GM12878 (cell line): ENCODE measurements at regions not wholly inside any gene's neighbourhood (a gene's known extent, or its start where the extent isn't known, plus 50 kb on each side); places are given as distances from the start of the nearest gene placed in this dataset.

Experiments
- ATAC-seq: fragments of 200-7000 bp; cut with Tn5 transposase; 3 replicates; pipeline ENCODE4 v1.9.1; 2020; ENCODE audit warnings: mild to moderate bottlenecking, moderate library complexity
- BruUV-seq: library from RNA; stranded (reverse); fragments of 400-500 nt; replicated peaks from 2 replicates; lab custom pipeline; 2021; lab: Mats Ljungman, UMichigan
- CTCF ChIA-PET: fragments of 300-600 bp; sonication (Branson Sonifier 250); formaldehyde crosslinking; extraction: SDS; loops from one replicate; lab custom pipeline; 2021; ENCODE audit warnings: inconsistent platforms; lab: Yijun Ruan, JAX
- POLR2A ChIA-PET: fragments of 350-600 bp; formaldehyde crosslinking; extraction: SDS; loops from one replicate; lab custom pipeline; 2021; ENCODE audit warnings: inconsistent platforms; lab: Charles Lee
- RAD21 ChIA-PET: fragments of 300-600 bp; sonication (Branson Sonifier 250); formaldehyde crosslinking; loops from one replicate; lab custom pipeline; 2023; ENCODE audit warnings: antibody characterized with exemption; ENCODE audit not compliant: unreplicated experiment; lab: Charles Lee
- SMC1A ChIA-PET: fragments of 300-600 bp; sonication (Branson Sonifier 250); formaldehyde crosslinking; loops from one replicate; lab custom pipeline; 2023; ENCODE audit not compliant: unreplicated experiment, uncharacterized antibody; lab: Charles Lee
- DNase-seq: peaks from one replicate; pipeline ENCODE4 v3.0.0-alpha.2; 2011; ENCODE audit warnings: low read depth, low spot score
- FAIRE-seq: peaks from 3 replicates; lab custom pipeline; 2011; peaks lifted over from hg19 to GRCh38; lab: Jason Lieb, UNC
- H2AFZ ChIP-seq: 2 replicates; pipeline ENCODE4 v1.6.0; 2011; ENCODE audit warnings: low read depth, low read length, control low read depth; ENCODE audit not compliant: control insufficient read depth
- H3K27ac ChIP-seq: 2 replicates; pipeline ENCODE4 v1.5.1; 2011; ENCODE audit warnings: control low read depth; ENCODE audit not compliant: control insufficient read depth, insufficient read depth
- H3K27me3 ChIP-seq, 2 experiments: replicated peaks in 1 of 2; 2 replicates each; pipeline versions ENCODE4 v1.6.0 to v1.6.1; 2011; ENCODE audit warnings: low read length in 1 of 2; ENCODE audit not compliant: control insufficient read depth in 2 of 2, insufficient read depth in 2 of 2
- H3K36me3 ChIP-seq, 2 experiments: 2 replicates each; pipeline ENCODE4 v1.5.1; 2011; ENCODE audit warnings: low read length in 1 of 2; ENCODE audit not compliant: control insufficient read depth in 2 of 2, insufficient read depth in 2 of 2
- H3K4me1 ChIP-seq: 2 replicates; pipeline ENCODE4 v1.6.1; 2011; ENCODE audit warnings: mild to moderate bottlenecking, low read length, moderate library complexity, mixed read lengths; ENCODE audit not compliant: control insufficient read depth, insufficient read depth
- H3K4me2 ChIP-seq: 2 replicates; pipeline ENCODE4 v1.6.0; 2011; ENCODE audit warnings: control low read depth; ENCODE audit not compliant: control insufficient read depth, insufficient read depth
- H3K4me3 ChIP-seq: fragments of 200-600 bp; sonication (generic); 2 replicates; pipeline ENCODE4 v1.5.1; 2016
- H3K79me2 ChIP-seq: 2 replicates; pipeline ENCODE4 v1.6.0; 2011; ENCODE audit warnings: low read length; ENCODE audit not compliant: control insufficient read depth, insufficient read depth
- H3K9ac ChIP-seq: 2 replicates; pipeline ENCODE4 v1.8.0; 2011; ENCODE audit warnings: low read length, control low read depth, mixed read lengths; ENCODE audit not compliant: control insufficient read depth, insufficient read depth
- H3K9me3 ChIP-seq: replicated peaks from 3 replicates; pipeline ENCODE4 v1.5.1; 2011; ENCODE audit warnings: mild to moderate bottlenecking, low read length; ENCODE audit not compliant: control insufficient read depth, insufficient read depth
- H4K20me1 ChIP-seq: 2 replicates; pipeline ENCODE4 v1.6.0; 2011; ENCODE audit not compliant: control insufficient read depth, insufficient read depth
- ATF2 ChIP-seq: IDR thresholded peaks from 2 replicates; pipeline ENCODE4 v1.6.1; 2012; ENCODE audit warnings: low read length, inconsistent platforms
- CEBPB ChIP-seq, 2 experiments: fragments of 150-350 bp in 1 of 2; IDR thresholded peaks; 2 replicates each; pipeline ENCODE4 v1.6.1; 2012 to 2014; ENCODE audit warnings: low read depth in 2 of 2, low read length in 2 of 2, borderline replicate concordance in 1 of 2, inconsistent platforms in 1 of 2
- IRF3 ChIP-seq: fragments of 450-650 bp; IDR thresholded peaks from 2 replicates; pipeline ENCODE4 v1.6.1; 2014; ENCODE audit warnings: mild to moderate bottlenecking
- IRF5 ChIP-seq: fragments of 450-650 bp; IDR thresholded peaks from 2 replicates; pipeline ENCODE4 v1.6.1; 2017; ENCODE audit warnings: borderline replicate concordance
- KLF5 ChIP-seq: fragments of 450-650 bp; IDR thresholded peaks from 2 replicates; pipeline ENCODE4 v1.6.1; 2014; ENCODE audit warnings: mild to moderate bottlenecking; ENCODE audit not compliant: partially characterized antibody
- MTA2 ChIP-seq: fragments of 450-650 bp; IDR thresholded peaks from 2 replicates; pipeline ENCODE4 v1.6.1; 2016; ENCODE audit warnings: low read depth, mild to moderate bottlenecking, moderate library complexity
- NR2F1 ChIP-seq: fragments of 450-650 bp; conservative IDR thresholded peaks from 2 replicates; pipeline ENCODE4 v1.6.1; 2017; ENCODE audit warnings: mild to moderate bottlenecking
- PKNOX1 ChIP-seq: fragments of 450-650 bp; IDR thresholded peaks from 2 replicates; pipeline ENCODE4 v1.6.1; 2016; ENCODE audit warnings: mild to moderate bottlenecking
- REST ChIP-seq: IDR thresholded peaks from 2 replicates; pipeline ENCODE4 v1.6.1; 2012; ENCODE audit warnings: mild to moderate bottlenecking, low read depth, low read length
- SP1 ChIP-seq: IDR thresholded peaks from one replicate; pipeline ENCODE4 v1.6.1; 2011; ENCODE audit warnings: low read depth, low read length
- SREBF1 ChIP-seq: IDR thresholded peaks from 2 replicates; pipeline ENCODE4 v1.6.1; 2012; ENCODE audit warnings: mild to moderate bottlenecking, low read length
- TCF12 ChIP-seq: IDR thresholded peaks from 2 replicates; pipeline ENCODE4 v1.6.1; 2011; ENCODE audit warnings: low read depth, mild to moderate bottlenecking, low read length
- USF1 ChIP-seq: IDR thresholded peaks from 2 replicates; pipeline ENCODE4 v1.6.1; 2011; ENCODE audit warnings: borderline replicate concordance, low read depth, mild to moderate bottlenecking, moderate library complexity, mixed read lengths, low read length; ENCODE audit not compliant: insufficient read depth; ENCODE audit errors: extremely low read length
- ZBED1 ChIP-seq: IDR thresholded peaks from 2 replicates; pipeline ENCODE4 v1.6.1; 2016; ENCODE audit warnings: borderline replicate concordance
- WGBS: methylation state at CpG from one replicate; pipeline ENCODE4 v1.1.6; 2016; ENCODE audit warnings: low lambda C conversion rate; ENCODE audit not compliant: insufficient replicate concordance, insufficient coverage; ENCODE audit errors: missing lambda C conversion rate; 5-methylcytosine and 5-hydroxymethylcytosine counted together
- in situ Hi-C: fragments of 300-500 bp; cut with MboI; formaldehyde crosslinking; loops from 9 replicates; pipeline ENCODE4 v1.14.3; 2018; ENCODE audit warnings: mixed read lengths
- intact Hi-C: fragments of 100-400 bp; cut with micrococcal nuclease; formaldehyde crosslinking; loops from one replicate; pipeline ENCODE4 v1.14.2; 2022; ENCODE audit not compliant: unreplicated experiment

- H2AFZ ChIP-seq: no peak overlapping the region
- RAD21 ChIA-PET: no interaction called here
- H3K27ac ChIP-seq: no peak overlapping the region
- no peak overlapping the region for H3K4me2 ChIP-seq
- POLR2A ChIA-PET: no interaction called here
- ATAC-seq: no peak
- H3K9ac ChIP-seq: no peak overlapping the region
- in situ Hi-C loops (no loop called here), intact Hi-C loops (no loop called here)
- no peaks in the 10 kb centered on the region for H3K36me3 ChIP-seq
- no peak for DNase-seq
- CTCF ChIA-PET: no interaction called here
- FAIRE-seq: no peak
- no TSS peak for BruUV-seq
- no peaks in the 10 kb centered on the region for H3K27me3 ChIP-seq
- SMC1A ChIA-PET: no interaction called here
- no peaks in the 10 kb centered on the region for H3K4me1 ChIP-seq
- H3K79me2 ChIP-seq: no peaks in the 10 kb centered on the region
- no peak overlapping the region for H3K4me3 ChIP-seq
- no peaks in the 10 kb centered on the region for H4K20me1 ChIP-seq
- 70% methylated on average over 4 of the region's 4 CpGs for WGBS
- no peaks in the 10 kb centered on the region; the same call in 2 of the 3 replicates for H3K9me3 ChIP-seq
- TF ChIP-seq PKNOX1 (no peak), REST (no peak), IRF5 (no peak), ZBED1 (no peak), IRF3 (no peak), SP1 (no peak), ATF2 (no peak), TCF12 (no peak), KLF5 (no peak), USF1 (no peak), NR2F1 (no peak), SREBF1 (no peak), MTA2 (no peak), CEBPB (IDR thresholded peaks at IDR 0.05; ENCODE audit: borderline replicate concordance in 1 of 2, low read depth in 2 of 2, low read length in 2 of 2) (no peak)
Measured at GRCh38 chr2:12340164-12340563, 376.6 kb upstream of the TRIB2 start.
